ENCODE measurements at regions not wholly inside any gene's neighbourhood (a gene's known extent, or its start where the extent isn't known, plus 50 kb on each side); places are given as distances from the start of the nearest gene placed in this dataset.

DNA sequence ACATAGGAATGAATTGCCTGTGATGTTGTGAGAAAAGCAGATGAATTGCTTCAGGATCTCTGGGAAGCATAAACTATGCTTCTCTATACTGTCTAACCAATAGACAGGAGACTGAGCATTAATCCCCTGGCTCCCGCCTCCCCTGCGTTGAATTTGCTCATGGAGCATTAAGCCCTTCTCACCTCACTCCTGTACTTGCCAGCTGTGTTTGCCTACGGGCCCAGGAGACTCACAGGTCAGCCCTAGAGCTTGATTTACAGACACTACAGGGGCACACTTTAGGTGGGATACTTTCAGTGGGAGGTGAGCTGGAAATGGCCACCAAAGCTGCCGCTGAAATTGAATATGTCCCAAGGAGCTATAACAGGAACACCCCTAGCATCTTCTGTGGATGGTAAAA is 418.7 kb downstream of the CBLN4 start:
- no peak for DNase-seq (ENCODE audit: low read depth in 2 of 2)
- H3K27me3 ChIP-seq (ENCODE audit: control insufficient read depth, insufficient read depth, low read length): no peaks in the 10 kb centered on the region
- H3K9me3 ChIP-seq (ENCODE audit: control insufficient read depth, insufficient read depth, low read depth, low read length): no peaks in the 10 kb centered on the region
- no peaks in the 10 kb centered on the region for H3K4me1 ChIP-seq (ENCODE audit: control insufficient read depth, extremely low read depth, insufficient read depth, low read length)
- no peak for TF ChIP-seq EZH2 (IDR thresholded peaks at IDR 0.05; ENCODE audit: low read length, missing control alignments)
- TF ChIP-seq, protein P1, sequence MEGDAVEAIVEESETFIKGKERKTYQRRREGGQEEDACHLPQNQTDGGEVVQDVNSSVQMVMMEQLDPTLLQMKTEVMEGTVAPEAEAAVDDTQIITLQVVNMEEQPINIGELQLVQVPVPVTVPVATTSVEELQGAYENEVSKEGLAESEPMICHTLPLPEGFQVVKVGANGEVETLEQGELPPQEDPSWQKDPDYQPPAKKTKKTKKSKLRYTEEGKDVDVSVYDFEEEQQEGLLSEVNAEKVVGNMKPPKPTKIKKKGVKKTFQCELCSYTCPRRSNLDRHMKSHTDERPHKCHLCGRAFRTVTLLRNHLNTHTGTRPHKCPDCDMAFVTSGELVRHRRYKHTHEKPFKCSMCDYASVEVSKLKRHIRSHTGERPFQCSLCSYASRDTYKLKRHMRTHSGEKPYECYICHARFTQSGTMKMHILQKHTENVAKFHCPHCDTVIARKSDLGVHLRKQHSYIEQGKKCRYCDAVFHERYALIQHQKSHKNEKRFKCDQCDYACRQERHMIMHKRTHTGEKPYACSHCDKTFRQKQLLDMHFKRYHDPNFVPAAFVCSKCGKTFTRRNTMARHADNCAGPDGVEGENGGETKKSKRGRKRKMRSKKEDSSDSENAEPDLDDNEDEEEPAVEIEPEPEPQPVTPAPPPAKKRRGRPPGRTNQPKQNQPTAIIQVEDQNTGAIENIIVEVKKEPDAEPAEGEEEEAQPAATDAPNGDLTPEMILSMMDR (conservative IDR thresholded peaks at IDR 0.05 in 1 of 2, IDR thresholded peaks at IDR 0.05 in 1 of 2; ENCODE audit: low read depth in 1 of 2, low read length in 2 of 2): no peak
- H2AFZ ChIP-seq (ENCODE audit: low read length): no peak overlapping the region
- H3K27ac ChIP-seq (ENCODE audit: insufficient read depth, low read length): no peak overlapping the region
- H3K36me3 ChIP-seq (ENCODE audit: control insufficient read depth, insufficient read depth, low read length): no peaks in the 10 kb centered on the region
- H3K79me2 ChIP-seq (ENCODE audit: control insufficient read depth, insufficient read depth, low read length): no peaks in the 10 kb centered on the region
- H4K20me1 ChIP-seq (ENCODE audit: control insufficient read depth, extremely low read depth, insufficient read depth, low read length): no peaks in the 10 kb centered on the region
- no peak overlapping the region for H3K9ac ChIP-seq (ENCODE audit: insufficient read depth, low read length)
- H3K4me3 ChIP-seq (replicated peaks in 1 of 4; ENCODE audit: control extremely low read depth in 1 of 4, insufficient read depth in 1 of 4, low read depth in 3 of 4, low read length in 4 of 4): no peak overlapping the region
- H3K4me2 ChIP-seq (ENCODE audit: extremely low read depth, insufficient read depth, low read length): no peak overlapping the region

DNA sequence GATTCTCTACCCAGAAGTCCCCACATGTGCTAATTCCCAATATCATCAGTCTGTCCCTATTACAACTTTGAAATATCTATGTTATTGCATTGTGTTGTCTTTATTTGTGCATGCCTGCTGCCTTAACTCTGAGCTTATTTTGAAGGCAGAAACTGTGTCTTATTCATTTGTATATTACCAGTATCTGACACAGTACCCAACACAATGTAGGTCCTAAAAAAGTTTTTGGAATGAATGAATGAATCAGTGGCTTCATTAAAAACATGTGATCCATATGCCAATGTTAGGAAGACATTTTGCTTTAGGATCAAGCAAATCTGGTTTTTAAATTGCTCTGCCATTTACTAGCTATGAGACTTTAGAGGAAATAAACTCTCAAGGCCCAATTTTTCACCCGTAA is 420.4 kb downstream of the CBLN4 start:
- Histone ChIP-seq H3K36me3 (ENCODE audit: control insufficient read depth, insufficient read depth, low read length) (no peaks in the 10 kb centered on the region), H3K4me3 (replicated peaks in 1 of 4; ENCODE audit: control extremely low read depth in 1 of 4, insufficient read depth in 1 of 4, low read depth in 3 of 4, low read length in 4 of 4) (no peak overlapping the region)

DNA sequence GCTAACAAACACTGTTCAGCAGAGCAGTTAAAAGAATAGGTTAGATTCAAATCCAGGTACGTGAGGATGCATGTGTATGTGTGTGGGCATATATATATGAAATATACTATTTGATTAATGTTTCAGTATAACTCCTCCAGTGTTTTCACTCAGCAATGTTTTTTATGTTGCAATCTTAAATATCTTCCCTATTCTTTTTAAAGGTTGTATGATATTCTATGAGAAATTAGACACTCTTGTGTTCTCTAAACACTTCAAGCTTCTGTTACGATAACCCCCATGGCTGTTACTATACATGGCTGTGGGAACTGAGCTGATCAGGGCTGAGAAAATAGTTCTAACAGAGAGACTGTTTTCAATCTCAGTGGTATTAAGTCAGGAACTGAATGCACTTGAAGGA is 421.0 kb downstream of the CBLN4 start:
- Histone ChIP-seq H3K9me3 (ENCODE audit: control insufficient read depth, insufficient read depth, low read depth, low read length) (no peaks in the 10 kb centered on the region), H3K79me2 (ENCODE audit: control insufficient read depth, insufficient read depth, low read length) (no peaks in the 10 kb centered on the region), H3K9ac (ENCODE audit: insufficient read depth, low read length) (no peak overlapping the region), H3K4me1 (ENCODE audit: control insufficient read depth, extremely low read depth, insufficient read depth, low read length) (no peaks in the 10 kb centered on the region), H2AFZ (ENCODE audit: low read length) (no peak overlapping the region), H3K4me2 (ENCODE audit: extremely low read depth, insufficient read depth, low read length) (no peak overlapping the region), H3K27me3 (ENCODE audit: control insufficient read depth, insufficient read depth, low read length) (no peaks in the 10 kb centered on the region), H3K4me3 (replicated peaks in 1 of 4; ENCODE audit: control extremely low read depth in 1 of 4, insufficient read depth in 1 of 4, low read depth in 3 of 4, low read length in 4 of 4) (no peak overlapping the region), H3K27ac (ENCODE audit: insufficient read depth, low read length) (no peak overlapping the region), H3K36me3 (ENCODE audit: control insufficient read depth, insufficient read depth, low read length) (no peaks in the 10 kb centered on the region), H4K20me1 (ENCODE audit: control insufficient read depth, extremely low read depth, insufficient read depth, low read length) (no peaks in the 10 kb centered on the region)
- TF ChIP-seq, protein P1 (conservative IDR thresholded peaks at IDR 0.05 in 1 of 2, IDR thresholded peaks at IDR 0.05 in 1 of 2; ENCODE audit: low read depth in 1 of 2, low read length in 2 of 2): no peak
- TF ChIP-seq EZH2 (IDR thresholded peaks at IDR 0.05; ENCODE audit: low read length, missing control alignments): no peak
- no peak for DNase-seq (ENCODE audit: low read depth in 2 of 2)

More for the DNA sequence above, 420.4 kb downstream of the CBLN4 start:
- H3K9me3 ChIP-seq (ENCODE audit: control insufficient read depth, insufficient read depth, low read depth, low read length): no peaks in the 10 kb centered on the region
- no peaks in the 10 kb centered on the region for H3K79me2 ChIP-seq (ENCODE audit: control insufficient read depth, insufficient read depth, low read length)
- no peak overlapping the region for H3K4me2 ChIP-seq (ENCODE audit: extremely low read depth, insufficient read depth, low read length)
- TF ChIP-seq EZH2 (IDR thresholded peaks at IDR 0.05; ENCODE audit: low read length, missing control alignments): no peak
- TF ChIP-seq, protein P1 (conservative IDR thresholded peaks at IDR 0.05 in 1 of 2, IDR thresholded peaks at IDR 0.05 in 1 of 2; ENCODE audit: low read depth in 1 of 2, low read length in 2 of 2): no peak
- DNase-seq (ENCODE audit: low read depth in 2 of 2): no peak
- no peak overlapping the region for H2AFZ ChIP-seq (ENCODE audit: low read length)
- H3K27me3 ChIP-seq (ENCODE audit: control insufficient read depth, insufficient read depth, low read length): no peaks in the 10 kb centered on the region
- no peak overlapping the region for H3K9ac ChIP-seq (ENCODE audit: insufficient read depth, low read length)
- H4K20me1 ChIP-seq (ENCODE audit: control insufficient read depth, extremely low read depth, insufficient read depth, low read length): no peaks in the 10 kb centered on the region
- H3K4me1 ChIP-seq (ENCODE audit: control insufficient read depth, extremely low read depth, insufficient read depth, low read length): no peaks in the 10 kb centered on the region
- H3K27ac ChIP-seq (ENCODE audit: insufficient read depth, low read length): no peak overlapping the region

Data from fibroblast of lung (primary cell).